ENCODE measurements at regions not wholly inside any gene's neighbourhood (a gene's known extent, or its start where the extent isn't known, plus 50 kb on each side); places are given as distances from the start of the nearest gene placed in this dataset.
A peak's percentile ranks its signal among the peaks of the same experiment; 100 is the strongest.

DNA sequence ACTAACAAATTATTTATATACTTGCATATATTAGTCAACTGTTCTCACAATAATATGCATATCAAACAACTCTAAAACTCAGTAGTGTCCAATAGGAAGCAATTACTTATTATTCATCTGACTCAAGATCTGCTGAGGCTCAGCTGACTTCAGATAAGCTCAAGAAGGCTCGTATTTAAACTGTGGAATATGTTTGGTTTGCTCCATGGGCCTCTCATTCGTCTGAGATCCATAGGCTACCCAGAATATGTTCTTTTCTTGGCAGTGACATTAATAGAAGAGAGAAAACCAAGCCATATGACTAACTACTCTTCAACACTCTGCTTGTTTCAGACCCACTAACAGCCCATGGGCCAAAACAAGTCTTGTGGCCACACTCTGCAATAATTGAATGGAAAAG lies 107.7 kb upstream of the MAP2 start:
- DNase-seq, result no peak

DNA sequence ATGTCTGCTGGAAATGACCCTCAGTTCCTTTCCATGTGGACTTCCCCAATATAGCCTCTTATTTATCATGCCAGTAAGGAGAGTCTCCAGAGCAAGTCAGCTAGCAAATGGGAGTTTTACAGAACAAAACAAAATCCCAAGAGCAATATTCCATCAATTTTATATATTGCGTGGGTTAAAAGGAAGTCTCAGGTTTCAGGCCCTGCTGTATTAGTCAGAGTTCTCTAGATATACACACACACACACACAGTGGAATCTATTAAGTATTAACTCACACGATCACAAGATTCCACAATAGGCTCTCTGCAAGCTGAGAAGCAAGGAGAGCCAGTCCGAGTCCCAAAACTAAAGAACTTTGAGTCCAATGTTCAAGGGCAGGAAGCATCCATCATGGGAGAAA lies 102.8 kb upstream of the MAP2 start:
- no peak for DNase-seq

DNA sequence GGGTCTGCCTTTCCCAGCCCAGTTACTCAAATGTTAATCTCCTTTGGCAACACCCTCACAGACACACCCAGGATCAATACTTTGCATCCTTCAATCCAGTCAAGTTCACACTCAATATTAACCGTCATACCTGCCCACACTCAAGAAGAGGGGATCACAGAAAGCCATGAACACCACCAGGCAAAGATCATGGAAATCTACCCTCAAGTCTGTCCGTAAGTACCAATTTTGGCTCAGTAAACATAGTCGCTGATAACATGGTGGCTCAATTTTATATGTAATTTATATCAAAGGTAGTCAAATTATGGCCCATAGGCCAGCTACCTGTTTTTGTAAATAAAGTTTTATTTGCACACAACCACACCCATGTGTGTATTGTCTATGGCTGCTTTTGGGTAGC lies 102.3 kb upstream of the MAP2 start:
- DNase-seq, result no peak

DNA sequence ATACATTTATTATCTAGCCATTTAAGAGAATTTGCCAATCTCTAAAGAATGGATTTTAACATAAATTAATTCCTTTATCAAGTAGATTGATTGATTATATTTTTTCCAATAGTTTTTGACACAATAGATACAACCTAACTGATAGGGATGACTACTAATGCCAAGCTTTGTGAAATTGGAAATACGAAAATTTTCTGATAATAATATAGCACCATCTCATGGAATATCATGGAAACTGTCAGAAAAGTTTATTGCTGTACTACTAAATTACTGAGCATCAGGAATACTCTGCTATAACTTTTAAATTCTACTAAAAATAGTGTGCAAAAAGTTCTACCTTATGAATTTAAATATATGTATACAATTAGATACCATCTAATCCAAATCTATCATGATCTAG lies 101.8 kb upstream of the MAP2 start:
- no peak for DNase-seq

DNA sequence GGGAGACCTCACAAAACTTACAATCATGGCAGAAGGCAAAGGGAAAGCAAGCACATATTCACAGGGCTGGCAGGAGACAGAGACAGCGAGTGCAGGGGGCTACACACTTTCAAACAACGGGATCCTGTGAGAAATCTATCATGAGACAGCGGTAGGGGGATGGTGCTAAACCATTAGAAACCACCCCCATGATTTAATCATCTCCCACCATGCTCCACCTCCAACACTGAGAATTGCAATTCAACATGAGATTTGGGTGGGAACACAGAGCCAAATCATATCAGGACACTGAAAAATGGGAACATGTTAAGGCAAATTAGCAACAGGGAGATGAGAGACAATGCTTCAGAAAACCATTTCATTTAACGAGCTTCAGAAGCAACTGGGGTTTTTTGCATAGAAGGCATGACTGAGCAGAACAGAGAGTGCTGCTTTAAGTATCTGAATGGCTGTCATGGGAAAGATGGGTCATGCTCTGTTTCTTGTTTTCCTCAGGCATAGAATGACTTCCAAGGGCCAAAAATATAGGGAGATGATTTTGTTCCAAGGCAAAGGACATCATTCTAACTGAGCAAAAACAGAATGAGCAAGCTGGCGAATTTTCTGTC lies 100.8 kb upstream of the MAP2 start:
- no peak for DNase-seq

DNA sequence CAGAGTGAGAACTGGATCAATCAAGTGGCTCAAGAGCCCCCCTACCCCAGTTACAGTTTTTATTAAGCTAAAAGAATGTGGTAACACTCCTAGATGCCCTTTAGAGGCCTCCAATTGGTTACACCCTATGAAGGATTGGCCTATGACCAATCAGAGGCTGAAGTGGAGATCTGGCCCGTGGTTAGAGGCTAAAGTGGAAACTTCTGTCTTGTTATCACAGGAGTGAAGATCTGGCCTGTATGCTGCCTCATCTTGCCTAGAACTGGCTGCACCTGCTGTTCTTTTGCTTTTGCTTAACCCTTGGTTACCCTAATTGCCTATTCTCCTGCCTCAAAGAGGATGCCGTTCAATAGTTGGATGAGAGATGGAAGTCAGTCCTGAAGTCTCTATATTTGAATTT lies 100.1 kb upstream of the MAP2 start:
- DNase-seq, result no peak

DNA sequence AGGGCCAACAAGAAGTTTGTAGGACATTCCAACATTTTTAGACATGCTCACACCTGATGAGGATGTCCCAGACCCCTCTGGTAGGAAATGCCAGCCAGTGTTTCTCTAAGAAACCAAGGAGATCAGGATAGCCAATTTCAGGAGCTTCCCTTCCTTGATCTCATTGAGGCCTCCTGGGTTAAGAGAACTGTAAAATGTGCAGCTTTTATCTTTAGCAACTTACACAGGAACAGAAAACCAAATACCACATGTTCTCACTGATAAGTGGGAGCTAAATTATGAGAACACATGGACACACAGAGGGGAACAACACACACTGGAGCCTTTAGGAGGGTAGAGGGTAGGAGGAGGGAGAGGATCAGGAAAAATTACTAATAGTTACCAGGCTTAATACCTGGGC lies 99.6 kb upstream of the MAP2 start:
- no peak for DNase-seq

DNA sequence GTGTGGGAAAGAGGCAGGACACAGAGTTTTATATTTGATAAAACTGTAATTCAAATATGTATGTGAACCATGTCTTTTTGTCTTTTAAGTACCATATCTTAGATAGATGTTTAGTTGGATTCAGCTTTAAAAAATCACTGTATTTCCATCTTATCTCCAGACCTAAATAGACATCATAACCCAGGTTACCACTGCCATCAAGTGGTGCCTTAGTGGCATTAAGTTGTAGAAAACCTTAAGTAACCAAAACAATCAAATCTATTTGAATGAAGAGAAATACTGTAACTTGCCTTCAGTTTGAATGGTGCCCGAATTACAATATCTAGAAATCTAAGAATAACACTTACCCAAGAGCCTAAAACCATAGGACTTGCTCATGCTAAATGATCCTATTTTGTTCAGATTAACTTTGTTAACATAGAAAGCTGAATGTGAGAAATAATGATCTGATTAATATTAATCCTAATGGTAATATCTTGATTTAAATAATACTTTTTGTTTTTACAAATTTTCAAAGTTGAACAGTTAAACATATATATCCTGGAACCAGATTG lies 92.5 kb upstream of the MAP2 start:
- DNase-seq, result peak; percentile 41

DNA sequence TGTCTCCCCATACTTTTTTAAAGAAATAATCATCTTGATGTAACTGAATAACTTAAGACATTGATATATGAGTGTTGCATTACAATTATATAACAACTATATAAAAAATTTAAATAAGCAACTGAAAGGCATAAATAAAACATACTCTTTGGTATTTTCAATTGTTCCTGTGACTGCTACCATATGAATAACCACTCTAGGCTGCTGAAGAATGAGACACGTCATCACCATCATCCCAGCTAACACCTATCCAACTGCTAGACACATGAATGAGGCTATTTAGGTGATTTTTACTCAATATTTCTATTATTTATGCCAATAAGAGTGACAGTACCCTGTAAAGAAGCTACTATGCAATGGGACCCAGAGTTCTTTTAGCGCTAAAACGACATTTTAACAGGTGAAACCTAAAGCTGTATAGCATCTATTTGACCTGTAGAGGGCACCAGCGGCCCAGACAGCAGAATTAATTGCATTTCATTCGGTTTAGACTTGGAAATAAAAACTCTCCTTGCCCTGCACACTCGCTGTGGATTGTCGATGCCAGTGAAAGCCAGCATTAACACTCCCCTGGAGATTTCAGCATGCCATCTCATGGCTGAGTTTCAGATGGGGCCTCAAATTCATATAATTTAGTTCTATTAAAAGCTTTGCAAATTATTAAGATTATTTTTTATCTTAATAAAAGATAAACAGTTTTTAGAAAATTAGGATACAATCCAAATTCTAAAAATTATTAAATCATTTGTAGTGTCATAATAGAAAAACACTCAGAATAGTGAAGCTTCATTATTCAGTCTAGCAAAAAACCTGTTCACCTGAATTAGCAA lies 89.4 kb upstream of the MAP2 start:
- DNase-seq, result peak; percentile 59

DNA sequence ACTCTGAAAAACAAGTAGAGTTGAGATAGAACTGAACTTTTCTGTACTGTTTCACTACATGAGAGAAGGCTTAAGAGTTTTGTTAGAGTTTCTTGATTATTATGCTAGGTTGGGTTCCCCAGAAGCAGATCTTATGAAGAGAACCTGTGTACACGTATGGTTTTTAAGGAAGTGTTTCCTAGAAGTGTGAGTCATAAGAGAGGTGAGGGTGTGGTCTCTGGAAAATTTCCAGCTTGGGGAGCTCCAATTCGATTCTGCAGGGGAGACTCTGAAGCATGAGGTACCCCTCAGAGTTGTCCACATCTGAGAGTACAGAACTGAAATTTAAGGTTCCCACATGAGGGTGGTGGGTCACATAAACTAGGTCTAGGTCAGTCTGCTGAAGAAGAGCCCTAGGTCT lies 83.3 kb upstream of the MAP2 start:
- no peak for DNase-seq

DNA sequence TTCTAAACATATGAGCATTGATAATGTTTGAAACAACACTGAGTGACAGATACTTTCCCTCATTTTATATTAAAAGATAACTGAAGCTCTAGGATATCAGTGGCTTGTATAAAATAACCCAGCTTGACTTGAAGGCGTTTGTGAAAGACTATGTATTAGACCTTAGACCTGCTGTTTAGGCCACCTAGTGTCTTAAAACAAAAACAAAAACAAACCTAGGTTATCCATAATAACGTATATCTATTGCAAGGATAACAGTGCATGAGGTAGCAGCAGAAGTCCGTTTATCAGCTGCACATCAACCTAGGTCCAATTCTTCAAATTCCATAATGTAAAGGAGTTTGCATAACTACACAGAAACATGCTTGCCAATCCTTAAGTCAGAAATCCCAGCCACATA lies 79.5 kb upstream of the MAP2 start:
- DNase-seq, result no peak

DNA sequence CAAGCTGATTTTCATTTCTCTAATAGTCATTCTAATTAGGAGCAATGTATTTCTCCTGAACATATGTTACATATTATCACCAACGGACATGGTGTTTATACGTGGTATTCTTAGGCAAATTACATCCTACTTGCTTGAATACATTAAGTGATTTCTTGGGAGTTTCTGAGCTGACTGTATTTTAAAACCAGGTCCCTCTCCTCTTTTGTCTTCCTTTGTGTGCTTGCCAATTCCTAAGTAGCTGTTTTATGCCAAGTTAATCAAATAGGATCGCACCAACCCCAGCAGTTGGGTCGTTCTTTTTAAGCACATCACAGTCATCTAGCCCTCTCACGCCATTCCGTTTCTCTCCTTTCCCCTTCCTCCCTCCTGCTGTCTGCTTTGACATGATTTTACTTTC lies 75.4 kb upstream of the MAP2 start:
- DNase-seq, result no peak

DNA sequence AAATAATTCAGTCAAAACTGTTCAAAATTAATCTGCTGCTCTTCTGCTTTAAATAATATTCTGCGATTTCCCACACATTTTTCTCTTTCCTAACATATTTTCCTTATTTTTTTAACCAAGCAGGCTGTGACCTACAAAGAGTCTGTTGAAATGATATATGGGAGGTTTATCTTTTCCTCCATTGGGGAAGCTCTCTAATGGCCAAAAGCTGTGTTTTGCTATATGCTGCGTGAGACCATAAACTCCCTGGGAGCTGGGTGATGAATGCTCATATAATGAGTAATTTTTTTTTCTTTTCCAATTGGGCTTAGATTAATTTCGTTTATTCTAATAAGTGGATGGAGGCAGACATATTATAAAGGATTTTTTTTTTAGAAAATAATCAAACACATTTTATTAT lies 72.2 kb upstream of the MAP2 start:
- DNase-seq, result no peak

DNA sequence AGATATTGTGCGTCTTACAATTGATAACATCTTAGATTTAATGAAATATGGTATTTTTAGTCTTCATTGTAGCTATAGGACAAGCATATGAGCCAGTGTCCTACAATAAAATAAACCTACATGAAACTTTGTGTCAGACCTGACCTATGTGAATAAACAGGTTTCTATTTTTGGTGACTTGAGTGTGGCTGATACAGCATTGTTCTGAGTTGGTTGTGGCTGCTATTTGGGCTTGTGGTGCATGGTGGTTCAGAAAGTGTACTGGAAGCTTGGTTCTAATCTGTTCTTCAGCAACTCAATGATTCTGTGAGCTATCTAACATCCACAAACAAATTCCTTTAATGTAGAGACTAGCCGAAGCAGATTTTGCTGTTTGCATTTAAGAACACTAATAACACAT lies 64.9 kb upstream of the MAP2 start:
- no peak for DNase-seq

DNA sequence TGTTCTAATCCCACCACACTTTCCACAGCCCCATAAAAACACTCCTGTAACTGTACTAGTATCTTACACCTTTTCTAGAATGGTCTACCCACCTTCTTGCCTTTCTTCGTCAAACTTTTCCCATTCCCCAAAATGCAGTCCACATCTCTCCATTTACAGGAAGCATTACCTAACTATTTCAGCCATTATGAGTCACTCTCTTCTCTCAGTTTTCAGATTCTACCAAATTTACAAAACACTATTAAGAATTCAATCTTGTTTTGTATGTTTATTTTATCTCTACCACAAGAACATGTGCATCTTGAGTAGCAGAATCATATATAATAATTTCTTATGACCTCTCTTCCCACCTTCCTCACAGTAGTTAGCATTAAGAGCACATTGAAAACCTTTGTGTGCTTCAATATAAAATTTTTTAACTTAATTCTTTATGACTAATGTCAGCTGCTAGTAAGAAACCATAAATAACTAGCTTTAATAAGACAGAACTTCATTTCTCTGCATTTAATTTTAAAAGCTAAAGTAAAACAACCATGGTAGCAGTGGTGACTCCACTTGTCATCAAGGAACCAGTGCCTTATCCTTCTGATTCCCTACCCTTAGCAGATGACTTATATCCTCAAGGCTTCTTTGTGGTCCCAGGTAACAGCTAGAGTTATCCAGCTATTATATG lies 56.6 kb upstream of the MAP2 start:
- no peak for DNase-seq

DNA sequence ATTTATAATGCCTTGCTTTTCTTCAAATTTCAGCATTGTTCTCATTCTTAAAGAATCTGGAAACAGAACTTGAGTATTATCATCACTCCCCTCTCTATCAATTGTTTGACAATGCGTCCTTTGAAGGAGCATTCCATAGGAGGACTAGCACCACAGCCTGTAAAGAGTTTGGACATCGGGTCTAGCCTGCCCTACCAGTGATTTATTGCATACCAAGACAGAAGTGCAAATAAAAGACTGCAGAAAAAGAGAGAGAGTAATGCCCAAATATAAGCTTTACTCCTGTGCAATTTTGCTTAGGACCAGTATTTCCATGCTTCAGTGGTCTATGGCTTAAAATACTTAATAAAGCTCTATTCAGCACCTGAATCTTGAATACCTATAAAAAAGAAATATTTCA lies 55.4 kb upstream of the MAP2 start:
- no peak for DNase-seq

DNA sequence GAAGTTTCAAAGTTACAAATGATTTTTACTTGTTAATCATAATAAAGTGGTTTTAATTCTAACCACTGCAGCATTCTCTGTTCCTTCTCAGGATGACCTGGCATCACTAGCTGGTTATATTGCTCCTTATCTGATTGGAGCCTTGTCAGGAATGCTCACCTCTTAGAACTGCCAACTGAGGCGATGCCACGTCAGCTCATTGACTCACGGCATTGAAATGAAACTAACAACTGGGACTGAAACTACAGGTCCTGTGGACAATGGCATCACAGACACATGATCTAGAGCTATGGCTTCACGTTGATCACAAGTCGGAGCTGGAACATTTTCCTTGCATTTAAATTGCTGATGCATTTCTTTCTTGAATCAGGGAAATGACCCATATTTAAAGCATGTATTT lies 54.9 kb upstream of the MAP2 start:
- peak; percentile 61 for DNase-seq

DNA sequence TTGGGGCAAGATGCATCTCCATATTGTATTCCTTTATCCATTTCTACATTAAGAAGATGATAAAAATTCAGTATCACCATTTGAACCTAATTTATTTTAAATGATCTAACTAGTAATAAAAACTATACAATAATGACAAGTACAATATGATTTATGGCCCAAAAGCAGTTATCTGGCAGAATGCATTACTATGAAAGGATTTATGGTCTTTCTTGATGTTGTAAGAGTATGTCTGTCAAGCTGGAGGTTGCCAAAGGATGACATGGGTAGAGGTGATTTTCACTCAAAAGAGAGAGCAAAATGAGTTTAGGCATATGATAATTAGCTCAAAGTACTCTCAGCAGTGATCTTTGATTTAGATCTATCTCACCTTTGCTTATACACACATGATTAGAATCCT lies 54.2 kb upstream of the MAP2 start:
- DNase-seq, result no peak

DNA sequence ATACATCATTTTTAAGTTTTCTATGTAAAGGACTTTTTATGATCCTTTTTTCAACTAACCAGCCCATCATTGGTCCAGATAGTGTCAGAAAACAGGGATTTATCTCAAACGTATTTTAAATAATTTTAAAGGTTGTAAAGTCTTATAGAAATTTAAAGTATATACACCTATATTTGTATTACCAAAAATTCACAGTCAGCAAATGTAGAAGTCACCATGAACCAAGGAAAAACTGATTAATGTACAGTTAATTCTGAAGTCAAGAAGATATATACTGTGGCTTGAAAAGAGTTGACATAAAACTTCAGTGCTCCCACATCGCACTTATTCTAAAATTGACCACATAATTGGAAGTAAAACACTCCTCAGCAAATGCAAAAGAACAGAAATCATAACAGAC lies 52.4 kb upstream of the MAP2 start:
- DNase-seq, result no peak
